OCI-LY3 (cell line): ENCODE measurements at regions not wholly inside any gene's neighbourhood (a gene's known extent, or its start where the extent isn't known, plus 50 kb on each side); places are given as distances from the start of the nearest gene placed in this dataset.

Source experiments
- H2AFZ ChIP-seq: fragments of 200-600, 300-600 bp; shearing (Covaris generic); 2 replicates; pipeline ENCODE4 v1.6.0; 2014; ENCODE audit warnings: antibody characterized with exemption, low read depth, low read length
- H3K27ac ChIP-seq: fragments of 200-600, 300-600 bp; sonication (generic); 2 replicates; pipeline ENCODE4 v1.5.1; 2014; ENCODE audit warnings: mild to moderate bottlenecking, low read length, moderate library complexity, mixed read lengths
- H3K27me3 ChIP-seq: fragments of 200-600, 300-600 bp; sonication (generic); 2 replicates; pipeline ENCODE4 v1.6.1; 2014; ENCODE audit warnings: low read depth, low read length, mixed read lengths
- H3K36me3 ChIP-seq: fragments of 200-600, 300-600 bp; sonication (generic); replicated peaks from 2 replicates; pipeline ENCODE3; 2014; ENCODE audit warnings: low read depth, low read length, mixed read lengths
- H3K4me1 ChIP-seq: fragments of 300-600, 200-600 bp; sonication (generic); 2 replicates; pipeline ENCODE4 v1.6.1; 2014; ENCODE audit warnings: low read length, mixed read lengths
- H3K4me2 ChIP-seq: fragments of 200-600, 300-600 bp; sonication (generic); 2 replicates; pipeline ENCODE4 v1.6.1; 2014; ENCODE audit warnings: low read length, mixed read lengths
- H3K4me3 ChIP-seq: fragments of 300-600, 200-600 bp; sonication (generic); 2 replicates; pipeline ENCODE4 v1.5.1; 2014; ENCODE audit warnings: antibody characterized with exemption, mild to moderate bottlenecking, low read length, moderate library complexity
- H3K79me2 ChIP-seq: fragments of 300-600, 200-600 bp; shearing (Covaris generic); 2 replicates; pipeline ENCODE4 v1.6.1; 2014; ENCODE audit warnings: mild to moderate bottlenecking, low read length, mixed read lengths
- H3K9ac ChIP-seq: fragments of 300-600, 200-600 bp; shearing (Covaris generic); 2 replicates; pipeline ENCODE4 v1.6.0; 2014; ENCODE audit warnings: mild to moderate bottlenecking, low read length, moderate library complexity
- H3K9me3 ChIP-seq: fragments of 200-600, 300-600 bp; shearing (Covaris generic); 2 replicates; pipeline ENCODE4 v1.6.1; 2014; ENCODE audit warnings: low read length, mixed read lengths; ENCODE audit not compliant: insufficient read depth
- H4K20me1 ChIP-seq: fragments of 200-600, 300-600 bp; sonication (generic); 2 replicates; pipeline ENCODE4 v1.6.1; 2016; ENCODE audit warnings: low read length, mixed read lengths; ENCODE audit not compliant: insufficient read depth
- EZH2phosphoT487 ChIP-seq: fragments of 200-600 bp; shearing (Covaris generic); IDR thresholded peaks from 2 replicates; pipeline ENCODE4 v1.6.1; 2018; ENCODE audit warnings: antibody characterized with exemption, mixed run types, low read depth
- TF ChIP-seq, protein P1 (sequence below): fragments of 200-600, 300-600 bp; sonication (generic); IDR thresholded peaks from 2 replicates; pipeline ENCODE4 v1.5.1; 2014; ENCODE audit warnings: antibody characterized with exemption, low read length, low read depth

DNA sequence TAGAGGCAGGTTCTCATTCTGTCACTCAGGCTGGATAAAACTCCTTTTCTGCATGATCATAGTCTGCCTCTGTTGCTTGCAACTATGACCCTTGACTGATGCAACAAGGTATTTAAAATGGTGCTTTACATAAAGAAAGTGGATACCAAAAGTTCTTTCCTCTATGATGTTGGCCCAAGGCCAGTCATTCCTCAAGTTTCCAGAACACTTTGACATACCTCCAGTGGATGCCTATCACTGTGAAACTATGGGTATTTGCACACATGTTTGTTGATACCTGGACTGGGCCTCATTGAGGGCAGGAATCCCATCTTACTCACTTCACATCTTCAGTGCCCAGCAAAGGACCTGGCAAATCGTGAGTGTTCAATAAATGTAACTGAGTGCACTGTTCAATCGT is 159.0 kb upstream of the ZC3H12C start:
- H3K9me3 ChIP-seq, result no peaks in the 10 kb centered on the region
- H3K4me1 ChIP-seq, result no peaks in the 10 kb centered on the region
- H3K27ac ChIP-seq, result no peak overlapping the region
- no peaks in the 10 kb centered on the region for H3K36me3 ChIP-seq
- no peaks in the 10 kb centered on the region for H4K20me1 ChIP-seq
- H3K4me3 ChIP-seq, result no peak overlapping the region
- H3K4me2 ChIP-seq, result no peak overlapping the region
- H3K79me2 ChIP-seq, result no peaks in the 10 kb centered on the region
- TF ChIP-seq, protein P1, sequence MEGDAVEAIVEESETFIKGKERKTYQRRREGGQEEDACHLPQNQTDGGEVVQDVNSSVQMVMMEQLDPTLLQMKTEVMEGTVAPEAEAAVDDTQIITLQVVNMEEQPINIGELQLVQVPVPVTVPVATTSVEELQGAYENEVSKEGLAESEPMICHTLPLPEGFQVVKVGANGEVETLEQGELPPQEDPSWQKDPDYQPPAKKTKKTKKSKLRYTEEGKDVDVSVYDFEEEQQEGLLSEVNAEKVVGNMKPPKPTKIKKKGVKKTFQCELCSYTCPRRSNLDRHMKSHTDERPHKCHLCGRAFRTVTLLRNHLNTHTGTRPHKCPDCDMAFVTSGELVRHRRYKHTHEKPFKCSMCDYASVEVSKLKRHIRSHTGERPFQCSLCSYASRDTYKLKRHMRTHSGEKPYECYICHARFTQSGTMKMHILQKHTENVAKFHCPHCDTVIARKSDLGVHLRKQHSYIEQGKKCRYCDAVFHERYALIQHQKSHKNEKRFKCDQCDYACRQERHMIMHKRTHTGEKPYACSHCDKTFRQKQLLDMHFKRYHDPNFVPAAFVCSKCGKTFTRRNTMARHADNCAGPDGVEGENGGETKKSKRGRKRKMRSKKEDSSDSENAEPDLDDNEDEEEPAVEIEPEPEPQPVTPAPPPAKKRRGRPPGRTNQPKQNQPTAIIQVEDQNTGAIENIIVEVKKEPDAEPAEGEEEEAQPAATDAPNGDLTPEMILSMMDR, result no peak
- TF ChIP-seq EZH2phosphoT487, result no peak
- H2AFZ ChIP-seq, result no peak overlapping the region
- no peak overlapping the region for H3K9ac ChIP-seq
- H3K27me3 ChIP-seq, result no peaks in the 10 kb centered on the region

DNA sequence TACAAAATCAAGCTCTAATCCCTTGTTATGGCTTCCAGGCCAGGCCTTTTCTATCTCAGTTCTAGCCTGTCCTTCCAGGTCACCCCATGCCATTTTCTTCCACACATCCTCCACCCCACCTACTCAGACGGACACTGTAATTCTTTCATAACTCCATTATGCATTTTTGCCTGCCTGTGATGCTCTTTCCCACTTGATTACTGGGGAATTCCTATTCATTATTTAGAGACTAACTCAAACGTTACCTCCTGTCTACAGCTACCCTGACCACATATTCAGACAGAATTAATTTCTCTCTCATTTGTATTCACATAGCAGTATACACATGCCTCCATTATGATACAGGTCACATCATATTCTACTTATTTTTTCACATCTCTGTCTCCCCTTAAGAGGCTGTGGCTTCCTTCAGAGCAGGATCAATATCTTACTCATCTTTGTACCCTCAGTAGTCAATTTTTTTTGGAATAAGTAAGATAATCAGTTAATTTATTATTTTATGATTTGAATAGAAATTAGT is 156.5 kb upstream of the ZC3H12C start:
- H3K4me3 ChIP-seq, result no peak overlapping the region
- no peak overlapping the region for H3K9ac ChIP-seq
- TF ChIP-seq EZH2phosphoT487, result no peak
- TF ChIP-seq, protein P1, result no peak
- no peak overlapping the region for H3K27ac ChIP-seq
- H4K20me1 ChIP-seq, result no peaks in the 10 kb centered on the region
- H3K27me3 ChIP-seq, result no peaks in the 10 kb centered on the region; the same call in 1 of the 2 replicates
- H3K79me2 ChIP-seq, result no peaks in the 10 kb centered on the region
- no peaks in the 10 kb centered on the region for H3K36me3 ChIP-seq
- no peak overlapping the region for H2AFZ ChIP-seq
- no peaks in the 10 kb centered on the region for H3K4me1 ChIP-seq
- H3K9me3 ChIP-seq, result no peaks in the 10 kb centered on the region
- no peak overlapping the region for H3K4me2 ChIP-seq

DNA sequence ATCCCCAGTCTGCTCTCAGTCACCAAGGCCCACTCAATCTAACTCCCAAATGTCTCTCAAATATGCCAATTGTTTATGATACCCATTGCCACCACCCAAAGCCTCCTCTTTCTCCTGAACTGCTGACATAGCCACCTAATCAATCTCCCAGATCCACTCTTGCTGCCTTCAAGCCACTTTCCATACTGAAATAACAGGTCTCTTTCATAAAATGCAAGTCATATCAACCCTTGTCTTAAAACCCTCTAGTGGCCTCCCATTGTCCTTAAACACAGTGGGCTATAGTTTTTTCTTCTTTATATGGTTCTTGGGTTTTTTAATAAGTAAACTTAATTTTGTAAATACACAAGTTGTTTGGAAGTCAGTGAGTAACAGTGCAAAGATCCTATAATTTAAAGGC is 155.2 kb upstream of the ZC3H12C start:
- no peak overlapping the region for H2AFZ ChIP-seq
- TF ChIP-seq, protein P1, result no peak
- TF ChIP-seq EZH2phosphoT487, result no peak
- H3K9me3 ChIP-seq, result no peaks in the 10 kb centered on the region
- no peaks in the 10 kb centered on the region for H3K4me1 ChIP-seq
- no peak overlapping the region for H3K27ac ChIP-seq
- H3K36me3 ChIP-seq, result no peaks in the 10 kb centered on the region
- no peaks in the 10 kb centered on the region for H3K79me2 ChIP-seq
- no peak overlapping the region for H3K4me3 ChIP-seq
- no peak overlapping the region for H3K4me2 ChIP-seq
- H4K20me1 ChIP-seq, result no peaks in the 10 kb centered on the region
- H3K9ac ChIP-seq, result no peak overlapping the region
- H3K27me3 ChIP-seq, result no peaks in the 10 kb centered on the region; the same call in 1 of the 2 replicates

DNA sequence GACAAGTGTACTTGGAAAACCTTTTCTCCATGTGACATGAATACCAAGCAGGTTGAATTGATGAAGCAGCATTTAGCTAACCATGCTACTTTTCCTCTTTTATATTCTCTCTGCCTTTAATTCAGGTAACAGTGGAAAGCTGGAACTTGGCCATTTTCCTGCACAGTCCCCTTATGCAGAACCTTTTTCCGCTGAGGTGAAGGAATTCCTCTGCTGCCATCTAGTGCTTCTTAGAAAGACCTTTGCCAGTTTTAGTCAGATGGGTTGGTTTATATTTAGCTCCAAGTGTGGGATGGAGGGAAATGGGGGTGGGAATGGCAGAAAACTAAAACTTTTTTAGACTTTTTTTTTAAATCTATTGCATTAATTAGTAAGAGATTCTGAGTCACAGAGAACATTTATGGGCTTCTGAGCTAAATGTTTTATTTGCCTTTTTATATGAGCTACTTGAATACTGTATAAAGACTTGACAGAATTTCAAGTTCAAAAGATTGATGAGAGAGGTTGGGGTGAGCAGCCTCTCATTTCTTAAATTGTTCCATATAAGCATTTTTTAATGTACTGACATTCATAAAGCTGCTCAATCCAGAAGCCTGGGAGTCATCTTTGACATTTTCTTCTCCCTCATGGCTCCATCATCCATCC is 153.9 kb upstream of the ZC3H12C start:
- H3K9ac ChIP-seq, result no peak overlapping the region
- no peak overlapping the region for H3K27ac ChIP-seq
- TF ChIP-seq EZH2phosphoT487, result no peak
- TF ChIP-seq, protein P1, result peak; percentile 93
- H4K20me1 ChIP-seq, result no peaks in the 10 kb centered on the region
- H3K27me3 ChIP-seq, result no peaks in the 10 kb centered on the region; the same call in 1 of the 2 replicates
- H3K79me2 ChIP-seq, result no peaks in the 10 kb centered on the region
- no peak overlapping the region for H2AFZ ChIP-seq
- H3K36me3 ChIP-seq, result no peaks in the 10 kb centered on the region
- H3K4me2 ChIP-seq, result no peak overlapping the region
- no peaks in the 10 kb centered on the region for H3K9me3 ChIP-seq
- H3K4me1 ChIP-seq, result no peaks in the 10 kb centered on the region
- no peak overlapping the region for H3K4me3 ChIP-seq
